B cell (primary cell): ENCODE measurements at regions not wholly inside any gene's neighbourhood (a gene's known extent, or its start where the extent isn't known, plus 50 kb on each side); places are given as distances from the start of the nearest gene placed in this dataset.

ENCODE experiments used
- ATAC-seq: fragments of 200-7000 bp; cut with Tn5 transposase; one replicate; pipeline ENCODE4 v1.10.0; 2021; ENCODE audit warnings: low read depth, mild to moderate bottlenecking, moderate number of reproducible peaks, moderate library complexity
- CTCF ChIA-PET: fragments of 350-600 bp; sonication (Branson Sonifier 250); formaldehyde crosslinking; loops from one replicate; lab custom pipeline; 2021; ENCODE audit warnings: antibody characterized with exemption, inconsistent platforms; lab: Charles Lee
- POLR2A ChIA-PET: fragments of 350-600 bp; sonication (Branson Sonifier 250); formaldehyde crosslinking; loops from one replicate; lab custom pipeline; 2021; ENCODE audit warnings: antibody characterized with exemption; lab: Charles Lee
- DNase-seq: peaks from one replicate; pipeline ENCODE4 v3.0.0; 2013
- H2AFZ ChIP-seq: 2 replicates; pipeline ENCODE4 v1.6.1; 2012; ENCODE audit warnings: mild to moderate bottlenecking, low read depth, low read length; ENCODE audit not compliant: insufficient read depth, poor library complexity, severe bottlenecking
- H3K27ac ChIP-seq, 2 donors: 1 replicate in 1 of 2; 2 replicates in 1 of 2; pipeline ENCODE4 v1.5.1; 2012 to 2013; ENCODE audit warnings: low read length in 2 of 2, mild to moderate bottlenecking in 2 of 2, moderate library complexity in 1 of 2
- H3K27me3 ChIP-seq, 4 experiments: fragments of 200-600 bp in 1 of 4; sonication (generic) in 1 of 4; replicated peaks in 1 of 4; 1 replicate in 2 of 4; 2 replicates in 2 of 4; pipeline versions ENCODE4 v1.6.1 to v1.7.0; 2013 to 2016; ENCODE audit warnings: low read length in 3 of 4, mild to moderate bottlenecking in 2 of 4, mixed read lengths in 1 of 4, moderate library complexity in 1 of 4; ENCODE audit not compliant: insufficient read depth in 4 of 4, control insufficient read depth in 3 of 4; ENCODE audit errors: control extremely low read depth in 1 of 4
- H3K36me3 ChIP-seq, 2 experiments: replicated peaks in 1 of 2; 1 replicate in 1 of 2; 2 replicates in 1 of 2; pipeline versions ENCODE4 v1.6.1 to v1.7.1; 2013; ENCODE audit warnings: low read length in 1 of 2; ENCODE audit not compliant: insufficient read depth in 2 of 2, control insufficient read depth in 1 of 2; ENCODE audit errors: control extremely low read depth in 1 of 2, extremely low read depth in 1 of 2
- H3K4me1 ChIP-seq, 2 donors: fragments of 200-600 bp in 1 of 2; sonication (generic) in 1 of 2; 1 replicate in 1 of 2; 2 replicates in 1 of 2; pipeline versions ENCODE4 v1.5.1 to v1.6.1; 2013 to 2017; ENCODE audit warnings: low read length in 2 of 2; ENCODE audit not compliant: control insufficient read depth in 2 of 2, insufficient read depth in 2 of 2
- H3K4me2 ChIP-seq: replicated peaks from 2 replicates; pipeline ENCODE3; 2012; ENCODE audit warnings: mild to moderate bottlenecking, low read depth, low read length; ENCODE audit not compliant: poor library complexity, severe bottlenecking
- H3K4me3 ChIP-seq, 5 experiments: fragments of 200-600 bp in 1 of 5; sonication (generic) in 1 of 5; 1 replicate in 3 of 5; 2 replicates in 2 of 5; pipeline versions ENCODE4 v1.5.1 to v1.7.0; 2011 to 2016; ENCODE audit warnings: low read length in 4 of 5, mild to moderate bottlenecking in 4 of 5, low read depth in 2 of 5, control low read depth in 1 of 5, moderate library complexity in 1 of 5; ENCODE audit not compliant: insufficient read depth in 1 of 5; ENCODE audit errors: control extremely low read depth in 1 of 5, extremely low read depth in 1 of 5
- H3K79me2 ChIP-seq: fragments of 200-600 bp; sonication (generic); one replicate; pipeline ENCODE4 v1.6.0; 2016; ENCODE audit warnings: low read length; ENCODE audit not compliant: control insufficient read depth, insufficient read depth
- H3K9ac ChIP-seq: fragments of 200-600 bp; sonication (generic); 2 replicates; pipeline ENCODE4 v1.6.1; 2017; ENCODE audit warnings: mild to moderate bottlenecking, low read length, moderate library complexity
- H3K9me3 ChIP-seq, 3 donors: one replicate each; pipeline versions ENCODE4 v1.6.1 to v1.7.1; 2013; ENCODE audit warnings: low read length in 2 of 3; ENCODE audit not compliant: control insufficient read depth in 2 of 3, insufficient read depth in 1 of 3; ENCODE audit errors: control extremely low read depth in 1 of 3
- H4K20me1 ChIP-seq: 2 replicates; pipeline ENCODE4 v1.6.0; 2012; ENCODE audit warnings: mild to moderate bottlenecking, low read length; ENCODE audit not compliant: insufficient read depth, control insufficient read depth, poor library complexity, severe bottlenecking
- H3K27ac Mint-ChIP-seq: one replicate; pipeline ENCODE4 v1.8.0; 2021; ENCODE audit warnings: mixed read lengths
- H3K27me3 Mint-ChIP-seq: one replicate; pipeline ENCODE4 v1.8.0; 2021; ENCODE audit warnings: mixed read lengths
- H3K4me1 Mint-ChIP-seq: one replicate; pipeline ENCODE4 v1.8.0; 2021; ENCODE audit warnings: mixed read lengths
- H3K4me3 Mint-ChIP-seq: one replicate; pipeline ENCODE4 v1.8.0; 2021; ENCODE audit warnings: mixed read lengths
- H3K9me3 Mint-ChIP-seq: one replicate; pipeline ENCODE4 v1.8.0; 2022; ENCODE audit warnings: mixed read lengths; ENCODE audit not compliant: insufficient read depth
- CTCF ChIP-seq: fragments of 200-600 bp; IDR thresholded peaks from one replicate; pipeline ENCODE4 v1.8.0; 2022; ENCODE audit warnings: antibody characterized with exemption, mild to moderate bottlenecking
- EZH2 ChIP-seq: IDR thresholded peaks from 2 replicates; pipeline ENCODE4 v1.6.1; 2012; ENCODE audit warnings: borderline replicate concordance, low read depth, mild to moderate bottlenecking, moderate library complexity, low read length; ENCODE audit not compliant: insufficient read depth, poor library complexity, severe bottlenecking
- WGBS: methylation state at CpG from one replicate; pipeline ENCODE4 v1.1.5; 2013; ENCODE audit warnings: missing lambda C conversion rate; ENCODE audit not compliant: insufficient coverage; 5-methylcytosine and 5-hydroxymethylcytosine counted together
- intact Hi-C: fragments of 100-400 bp; cut with micrococcal nuclease; formaldehyde crosslinking; loops from one replicate; pipeline ENCODE4 v1.10.0; 2022

- WGBS, result 76% methylated on average over 3 of the region's 6 CpGs
- no peaks in the 10 kb centered on the region for H3K9me3 Mint-ChIP-seq
- Histone ChIP-seq H2AFZ (no peak overlapping the region), H3K9ac (no peak overlapping the region), H3K4me3 (no peak overlapping the region), H3K27ac (no peak overlapping the region), H3K79me2 (no peaks in the 10 kb centered on the region), H3K36me3 (no peaks in the 10 kb centered on the region), H3K9me3 (no peaks in the 10 kb centered on the region), H3K4me2 (no peak overlapping the region), H3K4me1 (no peaks in the 10 kb centered on the region), H4K20me1 (no peaks in the 10 kb centered on the region), H3K27me3 (no peaks in the 10 kb centered on the region)
- DNase-seq, result no peak
- intact Hi-C loops, result no loop called here
- H3K27ac Mint-ChIP-seq, result no peak overlapping the region
- TF ChIP-seq CTCF, result no peak
- no peak for TF ChIP-seq EZH2
- POLR2A ChIA-PET, result no interaction called here
- ATAC-seq, result no peak
- peaks cover 6% of the 10 kb centered on the region for H3K27me3 Mint-ChIP-seq
- H3K4me1 Mint-ChIP-seq, result no peaks in the 10 kb centered on the region
- CTCF ChIA-PET, result no interaction called here
- H3K4me3 Mint-ChIP-seq, result no peak overlapping the region
These were observed 72.1 kb upstream of the FNDC3B start for GRCh38 chr3:171967137-171967783.

GRCh38 chr3:171967932-171968678 lies 71.3 kb upstream of the FNDC3B start:
- H3K79me2 ChIP-seq, result no peaks in the 10 kb centered on the region
- intact Hi-C loops, result no loop called here

More at GRCh38 chr3:171967932-171968678, 71.3 kb upstream of the FNDC3B start:
- Mint-ChIP-seq H3K27me3 (peaks cover 3% of the 10 kb centered on the region), H3K9me3 (no peaks in the 10 kb centered on the region), H3K4me3 (no peak overlapping the region), H3K27ac (no peak overlapping the region), H3K4me1 (no peaks in the 10 kb centered on the region)
- ATAC-seq (no peak), DNase-seq (no peak)
- Histone ChIP-seq H3K27ac (no peak overlapping the region), H3K4me2 (no peak overlapping the region), H3K9me3 (no peaks in the 10 kb centered on the region), H2AFZ (no peak overlapping the region), H4K20me1 (no peaks in the 10 kb centered on the region), H3K9ac (no peak overlapping the region), H3K4me3 (no peak overlapping the region), H3K36me3 (no peaks in the 10 kb centered on the region), H3K27me3 (no peaks in the 10 kb centered on the region), H3K4me1 (no peaks in the 10 kb centered on the region)
- CTCF ChIA-PET, result no interaction called here
- 93% methylated on average over 3 of the region's 9 CpGs for WGBS
- POLR2A ChIA-PET, result no interaction called here
- TF ChIP-seq CTCF (no peak), EZH2 (no peak)
